ENCODE measurements at regions not wholly inside any gene's neighbourhood (a gene's known extent, or its start where the extent isn't known, plus 50 kb on each side); places are given as distances from the start of the nearest gene placed in this dataset.

GRCh38 chr5:3218916-3219650 lies 376.5 kb upstream of the IRX1 start:
- Histone ChIP-seq H3K27me3 (ENCODE audit: insufficient read depth) (no peaks in the 10 kb centered on the region), H3F3A (replicated peaks; ENCODE audit: low read depth) (no peaks in the 10 kb centered on the region), H3K4me2 (no peak overlapping the region), H3K27ac (ENCODE audit: low read depth) (no peak overlapping the region), H3K9me2 (ENCODE audit: insufficient read depth) (no peaks in the 10 kb centered on the region), H3K4me1 (ENCODE audit: insufficient read depth) (no peaks in the 10 kb centered on the region), H3K36me3 (ENCODE audit: insufficient read depth) (no peaks in the 10 kb centered on the region), H3K4me3 (no peak overlapping the region), H4K20me1 (replicated peaks; ENCODE audit: insufficient read depth) (no peaks in the 10 kb centered on the region), H3K79me2 (replicated peaks; ENCODE audit: insufficient read depth) (no peaks in the 10 kb centered on the region), H2AFZ (no peak overlapping the region)
- DNase-seq (ENCODE audit: low spot score) (no peak), ATAC-seq (no peak)
- Mint-ChIP-seq H3K4me3 (no peak overlapping the region), H3K36me3 (ENCODE audit: low read depth) (no peaks in the 10 kb centered on the region; the same call in 2 of the 3 replicates), H3K4me1 (no peaks in the 10 kb centered on the region), H3K27ac (no peak overlapping the region), H3K27me3 (ENCODE audit: insufficient read depth, low read depth, poor library complexity) (peaks cover 4% of the 10 kb centered on the region), H3K9me3 (no peaks in the 10 kb centered on the region; the same call in 1 of the 3 replicates)
- no peak for TF ChIP-seq ZNF114 (CRISPR knock-in tag; IDR thresholded peaks at IDR 0.05)
- no peak for TF ChIP-seq STAT1 (IDR thresholded peaks at IDR 0.05; ENCODE audit: unreplicated experiment)
- TF ChIP-seq ZNF462 (CRISPR knock-in tag; IDR thresholded peaks at IDR 0.05) = no peak
- TF ChIP-seq NANOG (IDR thresholded peaks at IDR 0.05; ENCODE audit: borderline replicate concordance) = no peak
- no peak for TF ChIP-seq CREB1 (CRISPR knock-in tag; IDR thresholded peaks at IDR 0.05; ENCODE audit: low read depth)
